ENCODE measurements at regions not wholly inside any gene's neighbourhood (a gene's known extent, or its start where the extent isn't known, plus 50 kb on each side); places are given as distances from the start of the nearest gene placed in this dataset.

GRCh38 chr5:92952243-92952642 lies 628.8 kb downstream of the NR2F1-AS1 start:
- H3K4me3 ChIP-seq: no peak overlapping the region
- intact Hi-C loops (cut with DNase I): no loop called here
- no peaks in the 10 kb centered on the region for H3K27me3 ChIP-seq (ENCODE audit: low read depth)
- ATAC-seq: no peak
- no peak for DNase-seq
- no peaks in the 10 kb centered on the region for H3K36me3 ChIP-seq
- no peaks in the 10 kb centered on the region for H3K4me1 ChIP-seq
- no peak for TF ChIP-seq CTCF (IDR thresholded peaks at IDR 0.05)
- peaks cover 32% of the 10 kb centered on the region for H3K9me3 ChIP-seq
- H3K27ac ChIP-seq: no peak overlapping the region

- no peaks in the 10 kb centered on the region for H3K4me1 ChIP-seq
- H3K4me3 ChIP-seq: no peak overlapping the region
- H3K27ac ChIP-seq: no peak overlapping the region
- no peak for TF ChIP-seq CTCF (IDR thresholded peaks at IDR 0.05)
- no peaks in the 10 kb centered on the region for H3K36me3 ChIP-seq
- H3K9me3 ChIP-seq: peaks cover 32% of the 10 kb centered on the region
- no peaks in the 10 kb centered on the region for H3K27me3 ChIP-seq (ENCODE audit: low read depth)
- no peak for DNase-seq
- intact Hi-C loops (cut with DNase I): no loop called here
- ATAC-seq: no peak
Observed at GRCh38 chr5:92951746-92952145, 629.3 kb downstream of the NR2F1-AS1 start.

GRCh38 chr5:92946546-92946945 lies 634.5 kb downstream of the NR2F1-AS1 start:
- Histone ChIP-seq H3K36me3 (no peaks in the 10 kb centered on the region), H3K27ac (no peak overlapping the region), H3K4me3 (no peak overlapping the region), H3K4me1 (no peaks in the 10 kb centered on the region), H3K27me3 (ENCODE audit: low read depth) (no peaks in the 10 kb centered on the region), H3K9me3 (peaks cover 21% of the 10 kb centered on the region)
- TF ChIP-seq CTCF (IDR thresholded peaks at IDR 0.05): no peak
- ATAC-seq (no peak), DNase-seq (no peak)
- intact Hi-C loops (cut with DNase I): no loop called here

- no peaks in the 10 kb centered on the region for H3K27me3 ChIP-seq (ENCODE audit: low read depth)
- no peaks in the 10 kb centered on the region for H3K4me1 ChIP-seq
- no peaks in the 10 kb centered on the region for H3K36me3 ChIP-seq
- H3K9me3 ChIP-seq: peaks cover 14% of the 10 kb centered on the region
- no peak overlapping the region for H3K27ac ChIP-seq
- DNase-seq: no peak
- ATAC-seq: no peak
- intact Hi-C loops (cut with DNase I): no loop called here
- no peak for TF ChIP-seq CTCF (IDR thresholded peaks at IDR 0.05)
- H3K4me3 ChIP-seq: no peak overlapping the region
Observed at GRCh38 chr5:92945605-92946097, 635.4 kb downstream of the NR2F1-AS1 start.

- Histone ChIP-seq H3K9me3 (peaks cover 9% of the 10 kb centered on the region), H3K4me1 (no peaks in the 10 kb centered on the region), H3K27me3 (ENCODE audit: low read depth) (no peaks in the 10 kb centered on the region), H3K4me3 (no peak overlapping the region), H3K27ac (no peak overlapping the region), H3K36me3 (no peaks in the 10 kb centered on the region)
- TF ChIP-seq CTCF (IDR thresholded peaks at IDR 0.05): no peak
- DNase-seq (no peak), ATAC-seq (no peak)
- intact Hi-C loops (cut with DNase I): no loop called here
Observed at GRCh38 chr5:92944903-92945604, 636.0 kb downstream of the NR2F1-AS1 start.

Measured in lower lobe of right lung (tissue), 2 donors.